HG02798 (cell line): ENCODE measurements at regions not wholly inside any gene's neighbourhood (a gene's known extent, or its start where the extent isn't known, plus 50 kb on each side); places are given as distances from the start of the nearest gene placed in this dataset.
A peak's percentile ranks its signal among the peaks of the same experiment; 100 is the strongest.
"Not testable (repeated sequence)": the region's sequence is repeated elsewhere in the genome, so short reads cannot be mapped to it uniquely, and the experiment has no call there.

ENCODE experiments used
- ATAC-seq: cut with Tn5 transposase; IDR thresholded peaks from one replicate; pipeline ENCODE4 v1.9.1; 2021; ENCODE audit warnings: mild to moderate bottlenecking; ENCODE audit not compliant: unreplicated experiment, poor library complexity

GRCh38 chr3:159662549-159662948, 326.1 kb upstream of the IL12A start:
- no peak for ATAC-seq

- no peak for ATAC-seq
Measured at GRCh38 chr3:159664006-159664405, 324.6 kb upstream of the IL12A start.

GRCh38 chr3:159664653-159665052, 324.0 kb upstream of the IL12A start:
- ATAC-seq, result no peak

- no peak for ATAC-seq
Measured at GRCh38 chr3:159667261-159667660, 321.4 kb upstream of the IL12A start.

- no peak for ATAC-seq
Measured at GRCh38 chr3:159668461-159668860, 320.2 kb upstream of the IL12A start.

- ATAC-seq, result no peak
Measured at GRCh38 chr3:159668990-159669476, 319.6 kb upstream of the IL12A start.

GRCh38 chr3:159669766-159670165, 318.9 kb upstream of the IL12A start:
- ATAC-seq, result no peak

GRCh38 chr3:159672728-159673688, 315.6 kb upstream of the IL12A start:
- ATAC-seq, result peak; percentile 58

- no peak for ATAC-seq
Measured at GRCh38 chr3:159674583-159674982, 314.1 kb upstream of the IL12A start.

- no peak for ATAC-seq
Measured at GRCh38 chr3:159675285-159675684, 313.4 kb upstream of the IL12A start.

GRCh38 chr3:159679900-159680299, 308.7 kb upstream of the IL12A start:
- no peak for ATAC-seq

GRCh38 chr3:159681717-159682116, 306.9 kb upstream of the IL12A start:
- not testable (repeated sequence) for ATAC-seq

- ATAC-seq, result no peak
Measured at GRCh38 chr3:159685801-159686200, 302.8 kb upstream of the IL12A start.

GRCh38 chr3:159693226-159693625, 295.4 kb upstream of the IL12A start:
- ATAC-seq, result no peak

- ATAC-seq, result no peak
Measured at GRCh38 chr3:159711560-159712333, 276.9 kb upstream of the IL12A start.

GRCh38 chr3:159721324-159721723, 267.3 kb upstream of the IL12A start:
- no peak for ATAC-seq

GRCh38 chr3:159723295-159723694, 265.3 kb upstream of the IL12A start:
- no peak for ATAC-seq

- no peak for ATAC-seq
Measured at GRCh38 chr3:159724627-159725026, 264.0 kb upstream of the IL12A start.

GRCh38 chr3:159726231-159726964, 262.2 kb upstream of the IL12A start:
- ATAC-seq, result no peak

GRCh38 chr3:159727506-159727905, 261.1 kb upstream of the IL12A start:
- ATAC-seq, result no peak
